Activated B cell treated with CpG ODN at 0.5 μM for 24 hours (primary cell): ENCODE measurements at regions not wholly inside any gene's neighbourhood (a gene's known extent, or its start where the extent isn't known, plus 50 kb on each side); places are given as distances from the start of the nearest gene placed in this dataset.
A peak's percentile ranks its signal among the peaks of the same experiment; 100 is the strongest.

Experiments used
- ATAC-seq: fragments of 200-7000 bp; cut with Tn5 transposase; one replicate; pipeline ENCODE4 v1.10.0; 2021; ENCODE audit warnings: low read depth, mild to moderate bottlenecking, moderate library complexity
- CTCF ChIA-PET: fragments of 350-600 bp; sonication (Branson Sonifier 250); formaldehyde crosslinking; loops from one replicate; lab custom pipeline; 2021; ENCODE audit warnings: antibody characterized with exemption; lab: Charles Lee
- POLR2A ChIA-PET: fragments of 350-600 bp; sonication (Branson Sonifier 250); formaldehyde crosslinking; loops from one replicate; lab custom pipeline; 2021; ENCODE audit warnings: antibody characterized with exemption; lab: Charles Lee
- DNase-seq: peaks from one replicate; pipeline ENCODE4 v3.0.0; 2022
- H3K27ac Mint-ChIP-seq: one replicate; pipeline ENCODE4 v1.8.0; 2020; ENCODE audit warnings: mixed read lengths
- H3K27me3 Mint-ChIP-seq: one replicate; pipeline ENCODE4 v1.8.0; 2021; ENCODE audit warnings: mixed read lengths
- H3K36me3 Mint-ChIP-seq: one replicate; pipeline ENCODE4 v1.8.0; 2021; ENCODE audit warnings: low read depth, mixed read lengths
- H3K4me1 Mint-ChIP-seq: one replicate; pipeline ENCODE4 v1.8.0; 2021; ENCODE audit warnings: mixed read lengths
- H3K4me3 Mint-ChIP-seq: one replicate; pipeline ENCODE4 v1.8.0; 2020; ENCODE audit warnings: mild to moderate bottlenecking, mixed read lengths
- H3K9me3 Mint-ChIP-seq: one replicate; pipeline ENCODE4 v1.8.0; 2020; ENCODE audit warnings: mixed read lengths
- intact Hi-C: fragments of 100-400 bp; cut with micrococcal nuclease; formaldehyde crosslinking; loops from one replicate; pipeline ENCODE4 v1.15.1; 2024
- TF ChIP-seq, protein P1 (sequence below): fragments of 200-600 bp; IDR thresholded peaks from one replicate; pipeline ENCODE4 v1.8.0; 2022; ENCODE audit warnings: antibody characterized with exemption, mild to moderate bottlenecking

DNA sequence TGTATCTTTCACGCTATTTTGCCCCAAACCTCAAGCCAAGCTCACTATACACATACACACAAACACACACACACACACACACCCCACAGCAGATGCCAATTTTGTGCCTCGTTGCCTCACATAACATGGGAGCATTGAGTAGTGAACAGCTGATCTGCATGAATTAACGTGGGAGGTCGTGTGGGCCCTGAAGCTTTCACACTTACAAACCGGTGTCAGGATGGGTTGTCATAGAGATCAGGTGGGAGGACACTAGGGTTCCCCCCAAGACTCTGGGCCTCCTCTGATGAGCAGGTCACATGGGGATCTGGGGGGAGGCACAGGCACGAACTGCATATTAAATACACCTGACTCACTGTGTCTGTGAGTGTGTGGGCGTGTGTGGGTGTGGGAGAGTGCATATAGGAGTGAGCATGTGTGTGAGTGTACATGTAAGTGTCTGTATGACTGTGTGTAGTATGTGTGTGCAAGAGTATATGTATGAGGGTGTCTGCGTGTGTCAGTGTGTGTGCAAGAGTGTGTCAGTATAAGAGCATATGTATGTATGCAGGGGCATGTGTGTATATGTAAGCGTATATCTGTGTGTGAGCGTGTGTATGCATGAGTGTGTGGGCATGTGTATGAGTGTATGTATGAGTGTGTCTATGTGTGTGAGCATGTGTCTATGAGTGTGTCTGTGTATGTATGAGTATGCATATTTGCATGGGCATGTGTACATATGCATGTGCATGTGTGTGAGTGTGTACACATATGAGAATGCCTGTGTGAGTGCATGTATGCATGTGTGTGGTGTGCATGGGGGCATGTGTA is 370.4 kb downstream of the PREX1 start:
- intact Hi-C loops = no loop called here
- H3K4me1 Mint-ChIP-seq = peaks cover 16% of the 10 kb centered on the region

DNA sequence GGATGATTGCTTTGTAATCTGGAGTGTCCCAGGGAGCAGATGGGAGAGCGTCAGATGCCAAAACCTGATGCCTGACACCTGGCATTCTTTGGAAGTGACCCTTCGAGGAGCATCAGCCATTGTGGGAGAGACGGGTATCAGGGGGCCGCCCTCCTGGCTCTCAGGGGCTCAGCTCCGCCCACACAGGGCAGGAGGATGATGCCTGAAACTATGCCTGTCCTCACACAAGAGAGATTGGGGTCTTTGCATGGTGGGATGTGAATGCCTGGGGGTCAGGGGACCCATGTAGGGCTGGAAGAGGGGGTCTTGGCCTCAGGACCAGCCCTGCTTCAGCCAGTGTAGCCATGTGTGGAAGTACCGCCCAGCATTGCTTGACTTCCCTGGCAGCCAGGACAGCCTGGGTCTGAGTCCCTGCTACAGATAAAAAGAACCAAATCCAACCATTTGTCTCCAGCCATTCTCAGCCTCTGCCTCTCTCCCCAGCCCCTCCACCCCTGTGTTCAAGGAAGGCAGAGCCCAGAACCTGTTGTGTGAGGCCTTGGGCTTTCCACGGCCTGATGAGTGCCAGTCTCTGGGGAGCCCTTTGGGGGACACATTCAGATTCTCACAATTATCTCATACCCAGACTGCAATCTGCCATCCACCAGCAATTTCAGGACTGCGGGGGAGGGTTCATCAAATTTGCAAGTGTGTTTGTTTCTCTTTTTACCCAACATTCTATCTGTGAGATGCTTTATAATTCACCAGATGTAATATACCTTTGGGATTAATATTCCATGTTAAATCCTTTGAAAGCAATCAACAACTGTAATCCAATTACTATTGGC is 371.2 kb downstream of the PREX1 start:
- TF ChIP-seq, protein P1, sequence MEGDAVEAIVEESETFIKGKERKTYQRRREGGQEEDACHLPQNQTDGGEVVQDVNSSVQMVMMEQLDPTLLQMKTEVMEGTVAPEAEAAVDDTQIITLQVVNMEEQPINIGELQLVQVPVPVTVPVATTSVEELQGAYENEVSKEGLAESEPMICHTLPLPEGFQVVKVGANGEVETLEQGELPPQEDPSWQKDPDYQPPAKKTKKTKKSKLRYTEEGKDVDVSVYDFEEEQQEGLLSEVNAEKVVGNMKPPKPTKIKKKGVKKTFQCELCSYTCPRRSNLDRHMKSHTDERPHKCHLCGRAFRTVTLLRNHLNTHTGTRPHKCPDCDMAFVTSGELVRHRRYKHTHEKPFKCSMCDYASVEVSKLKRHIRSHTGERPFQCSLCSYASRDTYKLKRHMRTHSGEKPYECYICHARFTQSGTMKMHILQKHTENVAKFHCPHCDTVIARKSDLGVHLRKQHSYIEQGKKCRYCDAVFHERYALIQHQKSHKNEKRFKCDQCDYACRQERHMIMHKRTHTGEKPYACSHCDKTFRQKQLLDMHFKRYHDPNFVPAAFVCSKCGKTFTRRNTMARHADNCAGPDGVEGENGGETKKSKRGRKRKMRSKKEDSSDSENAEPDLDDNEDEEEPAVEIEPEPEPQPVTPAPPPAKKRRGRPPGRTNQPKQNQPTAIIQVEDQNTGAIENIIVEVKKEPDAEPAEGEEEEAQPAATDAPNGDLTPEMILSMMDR = no peak
- POLR2A ChIA-PET = no interaction called here
- CTCF ChIA-PET = no interaction called here

More for the DNA sequence above, 370.4 kb downstream of the PREX1 start:
- H3K27me3 Mint-ChIP-seq = peaks cover 11% of the 10 kb centered on the region
- H3K36me3 Mint-ChIP-seq = no peaks in the 10 kb centered on the region
- ChIA-PET CTCF (no interaction called here), POLR2A (no interaction called here)
- no peak overlapping the region for H3K27ac Mint-ChIP-seq
- DNase-seq = no peak
- TF ChIP-seq, protein P1 = no peak
- ATAC-seq = no peak
- no peaks in the 10 kb centered on the region for H3K9me3 Mint-ChIP-seq
- H3K4me3 Mint-ChIP-seq = no peak overlapping the region

DNA sequence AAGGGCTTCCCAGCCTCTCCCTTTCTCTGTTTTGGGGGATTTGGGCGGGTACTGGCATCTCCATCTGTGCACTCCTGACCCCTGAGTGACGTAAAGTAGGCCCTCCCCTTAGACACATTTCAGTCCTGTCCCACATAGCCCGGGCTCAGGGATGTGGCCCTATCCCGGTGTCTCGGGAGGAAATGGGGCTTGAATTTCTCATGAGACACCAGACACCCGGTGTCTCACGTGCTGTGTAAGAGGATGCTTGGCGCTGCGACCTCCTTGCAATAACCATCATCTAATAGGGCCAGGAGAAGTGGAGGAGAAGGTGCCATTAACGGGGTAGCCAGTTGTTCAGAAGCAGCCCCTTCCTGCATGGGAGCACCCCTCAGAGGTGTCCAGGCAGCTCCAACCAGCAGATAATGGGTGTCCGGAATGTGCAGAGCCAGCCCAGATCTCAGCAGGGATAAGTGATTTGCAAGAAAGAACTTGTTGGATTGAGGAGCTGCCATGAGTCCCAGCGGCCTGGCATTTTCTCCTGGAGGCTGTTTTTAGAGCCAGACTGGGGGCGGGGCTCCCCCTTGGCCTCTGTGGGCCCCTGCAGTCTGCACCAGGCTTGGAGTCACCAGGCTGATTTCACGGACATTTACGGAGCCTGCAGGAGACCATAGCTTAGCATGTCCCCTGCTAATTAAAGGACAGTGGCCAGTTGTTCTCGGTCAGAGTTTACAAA is 372.0 kb downstream of the PREX1 start:
- Mint-ChIP-seq H3K27ac (no peak overlapping the region), H3K36me3 (no peaks in the 10 kb centered on the region), H3K4me3 (no peak overlapping the region), H3K9me3 (no peaks in the 10 kb centered on the region), H3K27me3 (peaks cover 12% of the 10 kb centered on the region), H3K4me1 (peaks cover 16% of the 10 kb centered on the region)
- ChIA-PET POLR2A (no interaction called here), CTCF (no interaction called here)
- TF ChIP-seq, protein P1 = no peak
- intact Hi-C loops = no loop called here
- DNase-seq (no peak), ATAC-seq (no peak)

More for the DNA sequence above, 371.2 kb downstream of the PREX1 start:
- intact Hi-C loops = no loop called here
- Mint-ChIP-seq H3K27ac (no peak overlapping the region), H3K27me3 (peaks cover 11% of the 10 kb centered on the region), H3K9me3 (no peaks in the 10 kb centered on the region), H3K4me1 (peaks cover 16% of the 10 kb centered on the region), H3K36me3 (no peaks in the 10 kb centered on the region), H3K4me3 (no peak overlapping the region)
- no peak for DNase-seq
- ATAC-seq = peak; percentile 49

DNA sequence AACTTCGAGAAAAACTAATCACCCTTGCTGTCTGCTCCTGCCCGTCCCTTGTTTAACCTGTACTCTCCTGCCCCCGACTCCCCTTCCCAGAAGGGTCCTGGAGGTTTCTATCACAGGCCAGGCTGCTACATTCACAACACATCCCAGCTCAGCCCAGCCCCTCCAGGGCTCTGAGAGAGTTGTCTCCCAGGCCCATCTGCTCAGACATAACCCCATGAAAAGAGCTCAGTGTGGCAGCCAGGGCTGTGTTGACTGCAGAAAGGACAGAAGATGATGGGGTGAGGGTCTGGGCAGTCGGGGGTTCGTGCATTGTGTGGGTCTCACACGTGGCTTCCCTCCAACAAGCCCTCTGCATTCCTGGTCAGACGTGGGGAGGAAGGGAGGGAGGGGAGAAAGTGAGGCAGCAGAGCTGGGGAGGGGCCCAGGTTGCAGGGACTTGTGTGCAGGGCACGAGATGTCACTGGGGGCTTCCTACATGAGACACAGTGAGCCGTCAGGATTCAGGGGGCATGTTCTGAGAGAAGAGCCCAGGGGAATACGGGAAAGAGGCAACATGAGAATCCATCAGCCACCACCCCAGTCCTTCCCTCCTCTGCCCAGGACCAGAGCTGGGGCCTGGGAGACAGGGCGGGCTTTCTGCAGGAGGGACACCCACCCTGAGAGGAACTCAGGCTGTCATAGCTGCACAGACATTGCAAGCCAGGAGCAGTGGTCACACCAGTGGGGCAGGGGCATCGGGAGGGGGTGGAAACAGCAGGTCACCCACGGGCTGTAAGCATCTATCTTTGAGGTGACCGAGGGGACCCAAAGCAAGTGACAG is 372.9 kb downstream of the PREX1 start:
- no peak overlapping the region for H3K27ac Mint-ChIP-seq
- H3K9me3 Mint-ChIP-seq = no peaks in the 10 kb centered on the region
- CTCF ChIA-PET = no interaction called here
- peaks cover 12% of the 10 kb centered on the region for H3K27me3 Mint-ChIP-seq
- intact Hi-C loops = no loop called here
- H3K4me1 Mint-ChIP-seq = peaks cover 12% of the 10 kb centered on the region
- H3K4me3 Mint-ChIP-seq = no peak overlapping the region
- TF ChIP-seq, protein P1 = no peak
- DNase-seq (no peak), ATAC-seq (no peak)
- no peaks in the 10 kb centered on the region for H3K36me3 Mint-ChIP-seq
- POLR2A ChIA-PET = no interaction called here
